Left lung (tissue), 4 donors: ENCODE measurements at regions not wholly inside any gene's neighbourhood (a gene's known extent, or its start where the extent isn't known, plus 50 kb on each side); places are given as distances from the start of the nearest gene placed in this dataset.
"Not testable (repeated sequence)": the region's sequence is repeated elsewhere in the genome, so short reads cannot be mapped to it uniquely, and the experiment has no call there.

Experiments
- ATAC-seq: fragments of 200-7000 bp; cut with Tn5 transposase; one replicate; pipeline ENCODE4 v1.9.1; 2020; ENCODE audit warnings: moderate library complexity
- DNase-seq, 4 donors: peaks; one replicate each; pipeline ENCODE4 v3.0.0-alpha.2; 2013 to 2020
- H3K27ac ChIP-seq, 2 donors: fragments of 200-600 bp; sonication (generic) in 1 of 2; one replicate each; pipeline versions ENCODE4 v1.5.0 to v1.8.0; 2020 to 2021
- H3K27me3 ChIP-seq, 2 donors: fragments of 200-600 bp; sonication (generic) in 1 of 2; one replicate each; pipeline versions ENCODE4 v1.5.0 to v1.8.0; 2020 to 2021
- H3K36me3 ChIP-seq, 2 donors: fragments of 200-600 bp; sonication (generic) in 1 of 2; one replicate each; pipeline versions ENCODE4 v1.5.0 to v1.8.0; 2020 to 2021
- H3K4me1 ChIP-seq, 2 donors: fragments of 200-600 bp; one replicate each; pipeline ENCODE4 v1.8.0; 2021
- H3K4me3 ChIP-seq, 2 donors: fragments of 200-600 bp; sonication (generic) in 1 of 2; one replicate each; pipeline versions ENCODE4 v1.5.0 to v1.8.0; 2020 to 2021; ENCODE audit warnings: mild to moderate bottlenecking in 1 of 2
- H3K9me3 ChIP-seq, 2 donors: fragments of 200-600 bp; sonication (generic) in 1 of 2; one replicate each; pipeline versions ENCODE4 v1.5.0 to v1.8.0; 2020 to 2021
- CTCF ChIP-seq, 2 donors: fragments of 200-600 bp; sonication (generic) in 1 of 2; IDR thresholded peaks; one replicate each; pipeline versions ENCODE4 v1.5.0 to v1.8.0; 2021; ENCODE audit warnings: antibody characterized with exemption in 2 of 2
- intact Hi-C, 2 donors: fragments of 100-400 bp; cut with DNase I; formaldehyde crosslinking; loops; one replicate each; pipeline versions ENCODE4 v1.11.2 to v1.14.2; 2022
- donor health status: DM: no; HTN: yes; CAD: no.
- donor health status: DM: no; HTN: no; CAD: no.

GRCh38 chr12:114829833-114830232 is 145.9 kb upstream of the TBX3 start:
- intact Hi-C loops, result no loop called here
- no peaks in the 10 kb centered on the region for H3K4me1 ChIP-seq
- H3K36me3 ChIP-seq, result no peaks in the 10 kb centered on the region
- TF ChIP-seq CTCF (IDR thresholded peaks at IDR 0.05), result no peak
- no peaks in the 10 kb centered on the region for H3K27me3 ChIP-seq
- H3K4me3 ChIP-seq, result no peak overlapping the region
- ATAC-seq, result no peak
- DNase-seq, result no peak
- no peaks in the 10 kb centered on the region for H3K9me3 ChIP-seq
- H3K27ac ChIP-seq, result no peak overlapping the region

DNA sequence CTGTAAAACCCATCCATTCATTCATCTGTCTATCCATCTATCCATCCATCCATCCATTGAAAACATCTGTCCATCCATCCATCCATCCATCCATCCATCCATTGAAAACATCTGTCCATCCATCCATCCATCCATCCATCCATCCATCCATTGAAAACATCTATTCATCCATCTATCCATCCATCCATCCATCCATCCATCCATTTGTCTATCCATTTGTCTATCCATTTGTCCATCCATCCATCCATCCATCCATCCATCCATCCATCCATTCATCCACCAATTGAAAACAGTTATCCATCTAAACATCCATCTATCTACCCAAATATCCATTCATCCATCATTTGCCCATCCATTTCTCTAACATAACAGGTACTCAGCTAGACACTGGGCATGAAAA is 145.3 kb upstream of the TBX3 start:
- ATAC-seq, H3K4me3 ChIP-seq, intact Hi-C loops: not testable (repeated sequence)

DNA sequence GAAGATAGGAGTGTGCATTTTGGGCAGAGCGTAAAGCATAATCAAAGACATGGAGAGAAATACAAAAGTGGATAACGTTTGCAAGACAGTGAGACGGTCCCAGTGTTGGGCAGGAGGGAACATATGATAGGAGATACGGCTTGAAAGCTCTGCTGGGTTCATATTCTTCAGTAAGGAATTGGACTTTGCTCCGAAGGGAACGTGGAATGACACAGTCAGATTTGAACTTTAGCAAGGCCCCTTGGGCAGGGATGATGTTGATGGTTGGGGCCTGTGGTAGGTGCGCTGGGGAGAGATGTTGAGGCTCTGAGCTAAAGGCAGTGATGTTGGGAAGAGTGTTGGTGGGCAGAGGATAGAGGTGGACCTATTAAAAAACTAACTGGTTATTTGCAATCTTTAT is 143.5 kb upstream of the TBX3 start:
- Histone ChIP-seq H3K4me1 (no peaks in the 10 kb centered on the region), H3K36me3 (no peaks in the 10 kb centered on the region), H3K4me3 (no peak overlapping the region), H3K27me3 (no peaks in the 10 kb centered on the region), H3K27ac (no peak overlapping the region), H3K9me3 (no peaks in the 10 kb centered on the region)
- intact Hi-C loops, result no loop called here
- ATAC-seq, result no peak
- TF ChIP-seq CTCF (IDR thresholded peaks at IDR 0.05), result no peak
- no peak for DNase-seq

More for the DNA sequence above, 145.3 kb upstream of the TBX3 start:
- H3K4me1 ChIP-seq, H3K36me3 ChIP-seq, DNase-seq, H3K9me3 ChIP-seq, H3K27me3 ChIP-seq, H3K27ac ChIP-seq: not testable (repeated sequence)

GRCh38 chr12:114826244-114826643 is 142.3 kb upstream of the TBX3 start:
- intact Hi-C loops, result no loop called here
- no peak for ATAC-seq

GRCh38 chr12:114823724-114824123 is 139.7 kb upstream of the TBX3 start:
- TF ChIP-seq CTCF (IDR thresholded peaks at IDR 0.05), result no peak
- DNase-seq (no peak), ATAC-seq (no peak)
- no peak overlapping the region for H3K4me3 ChIP-seq
- H3K27ac ChIP-seq, result no peak overlapping the region
- no peaks in the 10 kb centered on the region for H3K27me3 ChIP-seq
- no peaks in the 10 kb centered on the region for H3K36me3 ChIP-seq
- H3K4me1 ChIP-seq, result no peaks in the 10 kb centered on the region
- intact Hi-C loops, result no loop called here
- no peaks in the 10 kb centered on the region for H3K9me3 ChIP-seq

More at GRCh38 chr12:114826244-114826643, 142.3 kb upstream of the TBX3 start:
- no peaks in the 10 kb centered on the region for H3K27me3 ChIP-seq
- no peak for DNase-seq
- no peak overlapping the region for H3K4me3 ChIP-seq
- TF ChIP-seq CTCF (IDR thresholded peaks at IDR 0.05), result no peak
- no peaks in the 10 kb centered on the region for H3K9me3 ChIP-seq
- H3K4me1 ChIP-seq, result no peaks in the 10 kb centered on the region
- H3K27ac ChIP-seq, result no peak overlapping the region
- no peaks in the 10 kb centered on the region for H3K36me3 ChIP-seq

DNA sequence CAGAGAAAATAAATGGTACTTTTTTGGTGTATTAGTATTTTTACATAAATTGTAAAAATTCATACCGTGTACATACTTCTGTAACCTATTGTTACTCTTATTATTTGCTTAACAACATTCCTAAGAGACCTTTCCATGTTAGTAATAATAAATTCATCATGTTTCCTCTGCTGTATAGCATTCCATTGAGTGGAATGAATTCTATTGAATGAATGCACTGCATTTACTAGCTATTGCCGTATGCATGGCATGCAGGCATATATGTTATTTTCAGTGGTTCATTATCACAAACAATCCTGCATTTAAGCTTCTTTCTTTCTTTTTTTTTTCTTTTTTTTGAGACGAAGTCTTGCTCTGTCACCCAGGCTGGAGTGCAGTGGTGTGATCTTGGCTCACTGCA is 137.6 kb upstream of the TBX3 start:
- Histone ChIP-seq H3K27me3 (no peaks in the 10 kb centered on the region), H3K9me3 (no peaks in the 10 kb centered on the region), H3K27ac (no peak overlapping the region), H3K4me3 (no peak overlapping the region), H3K36me3 (no peaks in the 10 kb centered on the region), H3K4me1 (no peaks in the 10 kb centered on the region)
- no peak for TF ChIP-seq CTCF (IDR thresholded peaks at IDR 0.05)
- DNase-seq (no peak), ATAC-seq (no peak)
- intact Hi-C loops, result no loop called here
